ENCODE measurements at regions not wholly inside any gene's neighbourhood (a gene's known extent, or its start where the extent isn't known, plus 50 kb on each side); places are given as distances from the start of the nearest gene placed in this dataset.

DNA sequence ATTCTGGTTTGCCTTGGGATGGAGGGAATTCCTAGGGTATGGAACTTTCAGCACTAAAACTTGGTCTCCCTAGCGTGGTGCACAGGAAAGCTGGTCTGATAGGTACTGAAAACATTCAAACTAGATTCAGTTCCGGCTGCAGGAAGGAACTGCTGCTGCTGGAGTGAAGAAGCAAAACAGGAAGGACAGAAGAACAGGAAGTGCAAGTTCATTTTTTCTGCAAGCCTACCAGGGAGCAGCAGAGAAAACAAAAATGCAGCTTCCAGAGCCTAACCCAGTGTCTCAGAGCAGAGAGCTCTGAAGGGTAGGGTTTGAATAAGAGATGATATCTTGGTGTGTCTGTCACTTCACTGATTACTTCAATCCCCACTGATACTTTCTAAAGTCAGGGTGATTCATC is 165.2 kb downstream of the VRK1 start:
- no peak overlapping the region for H3K4me3 Mint-ChIP-seq
- H3K9me3 Mint-ChIP-seq: peaks cover 9% of the 10 kb centered on the region
- H3K36me3 Mint-ChIP-seq: peaks cover 17% of the 10 kb centered on the region
- peak overlapping the region; percentile 75 for H3K27ac Mint-ChIP-seq
- peaks cover 31% of the 10 kb centered on the region for H3K4me1 Mint-ChIP-seq
- H3K27me3 Mint-ChIP-seq: no peaks in the 10 kb centered on the region
- peak; percentile 71 for ATAC-seq

DNA sequence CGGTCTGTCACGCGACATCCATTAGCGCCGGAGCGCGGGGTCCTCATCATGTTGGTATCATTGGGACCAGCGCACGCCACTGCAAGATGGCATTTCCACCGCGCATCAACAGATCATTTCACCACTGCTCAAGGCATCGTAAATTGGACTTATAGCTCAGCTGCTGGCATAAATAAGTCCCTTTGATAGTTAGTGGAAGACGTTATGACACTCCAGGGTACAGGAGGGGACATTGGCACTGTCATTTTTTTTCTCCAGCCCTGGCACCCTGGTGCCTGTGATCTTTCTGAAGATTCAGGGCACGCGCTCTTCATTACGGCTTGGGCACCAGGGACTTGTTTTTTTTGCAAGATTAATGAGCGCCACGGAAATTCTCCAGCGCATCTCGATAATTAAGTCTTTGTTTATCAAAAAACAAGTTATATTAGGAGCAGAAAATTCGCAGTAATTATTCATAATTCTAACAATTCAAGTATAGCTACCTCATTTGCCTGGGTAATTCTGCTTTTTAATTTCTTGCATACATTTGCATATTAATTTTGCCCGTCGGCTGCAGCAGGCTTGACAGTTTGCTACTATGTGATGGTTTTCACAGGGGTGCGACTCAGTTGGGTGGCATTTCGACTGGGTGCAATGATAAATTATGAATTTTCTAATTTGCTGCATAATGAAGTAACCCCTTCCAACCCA is 167.7 kb downstream of the VRK1 start:
- Mint-ChIP-seq H3K4me1 (peaks cover 31% of the 10 kb centered on the region), H3K27ac (no peak overlapping the region), H3K27me3 (no peaks in the 10 kb centered on the region), H3K4me3 (no peak overlapping the region), H3K9me3 (peaks cover 9% of the 10 kb centered on the region), H3K36me3 (peaks cover 17% of the 10 kb centered on the region)
- no peak for ATAC-seq

- ATAC-seq: no peak
- Mint-ChIP-seq H3K27ac (no peak overlapping the region), H3K4me1 (peaks cover 24% of the 10 kb centered on the region), H3K36me3 (peaks cover 11% of the 10 kb centered on the region), H3K27me3 (no peaks in the 10 kb centered on the region), H3K4me3 (no peak overlapping the region), H3K9me3 (peaks cover 7% of the 10 kb centered on the region)
Measured at GRCh38 chr14:96965885-96966595, 168.9 kb downstream of the VRK1 start.

DNA sequence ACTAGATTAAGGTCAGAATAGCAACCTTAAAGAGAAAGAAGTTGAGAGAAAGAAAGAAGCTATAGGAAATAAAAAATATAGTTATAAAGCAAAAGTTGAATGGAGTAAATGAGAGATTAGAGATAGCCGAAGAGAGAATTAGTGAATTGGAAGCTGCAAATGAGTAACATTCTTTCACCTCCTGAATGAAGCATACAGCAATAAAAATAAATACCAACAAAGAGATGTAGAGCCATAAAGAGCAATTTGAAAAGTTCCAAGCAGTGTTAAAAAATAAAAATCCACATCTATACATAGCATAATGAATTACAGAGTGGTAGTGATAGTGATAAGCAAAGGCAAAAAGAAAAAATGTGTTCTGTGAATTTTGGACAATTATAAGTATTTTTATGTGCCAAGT is 177.9 kb downstream of the VRK1 start:
- H3K27ac Mint-ChIP-seq: no peak overlapping the region
- H3K4me1 Mint-ChIP-seq: no peaks in the 10 kb centered on the region
- peaks cover 9% of the 10 kb centered on the region for H3K9me3 Mint-ChIP-seq
- peaks cover 17% of the 10 kb centered on the region for H3K27me3 Mint-ChIP-seq
- peaks cover 5% of the 10 kb centered on the region for H3K36me3 Mint-ChIP-seq
- no peak overlapping the region for H3K4me3 Mint-ChIP-seq
- ATAC-seq: no peak

DNA sequence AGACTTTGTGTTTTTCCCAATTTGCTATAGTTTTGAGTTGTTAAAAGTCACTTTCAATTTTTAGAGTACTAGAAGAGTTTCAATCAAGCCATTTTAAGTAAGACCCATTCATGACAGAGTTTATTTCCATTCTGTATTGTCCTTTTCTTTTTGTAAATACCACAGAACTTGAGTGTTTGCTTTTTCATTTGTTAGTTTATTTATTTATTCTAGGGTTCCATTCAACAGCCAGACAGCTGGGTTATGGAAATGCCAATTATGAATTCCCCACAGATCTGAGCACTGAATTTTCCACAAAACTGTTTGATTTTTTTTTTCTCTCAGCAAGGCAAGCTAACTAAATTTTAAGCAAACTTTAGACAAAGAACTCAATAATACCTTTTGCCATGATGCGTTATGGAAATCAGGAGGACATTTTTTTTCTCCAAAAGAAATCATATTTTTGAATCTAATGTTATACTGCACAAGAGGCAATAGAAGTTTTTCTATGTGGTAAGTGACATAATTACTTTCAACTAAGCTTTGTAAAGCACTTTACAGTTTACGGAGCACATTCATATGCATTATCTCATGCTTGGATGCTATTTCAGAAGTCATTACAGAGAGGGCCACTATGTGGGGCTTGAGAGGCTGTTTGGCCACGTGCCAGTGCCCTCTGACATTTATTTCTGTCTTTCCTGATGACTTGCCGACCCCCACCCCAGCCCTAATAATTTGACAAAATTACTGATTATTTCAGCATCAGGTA is 181.5 kb downstream of the VRK1 start:
- ATAC-seq: no peak
- Mint-ChIP-seq H3K27me3 (peaks cover 20% of the 10 kb centered on the region), H3K27ac (no peak overlapping the region), H3K4me3 (no peak overlapping the region), H3K9me3 (peaks cover 8% of the 10 kb centered on the region), H3K36me3 (peaks cover 4% of the 10 kb centered on the region), H3K4me1 (no peaks in the 10 kb centered on the region)

- Mint-ChIP-seq H3K36me3 (no peaks in the 10 kb centered on the region), H3K4me1 (no peaks in the 10 kb centered on the region), H3K4me3 (no peak overlapping the region), H3K27me3 (peaks cover 20% of the 10 kb centered on the region), H3K9me3 (peaks cover 5% of the 10 kb centered on the region), H3K27ac (no peak overlapping the region)
- ATAC-seq: no peak
Measured at GRCh38 chr14:96979611-96980074, 182.5 kb downstream of the VRK1 start.

- H3K4me1 Mint-ChIP-seq: peaks cover under 1% of the 10 kb centered on the region
- no peak overlapping the region for H3K4me3 Mint-ChIP-seq
- no peaks in the 10 kb centered on the region for H3K36me3 Mint-ChIP-seq
- H3K9me3 Mint-ChIP-seq: peaks cover 5% of the 10 kb centered on the region
- H3K27me3 Mint-ChIP-seq: peaks cover 20% of the 10 kb centered on the region
- no peak overlapping the region for H3K27ac Mint-ChIP-seq
- no peak for ATAC-seq
Measured at GRCh38 chr14:96980835-96981234, 183.7 kb downstream of the VRK1 start.

GRCh38 chr14:96986256-96987085 is 189.3 kb downstream of the VRK1 start:
- no peak for ATAC-seq
- peak overlapping the region; percentile 17 for H3K27ac Mint-ChIP-seq

GRCh38 chr14:96987086-96987474 is 189.9 kb downstream of the VRK1 start:
- Mint-ChIP-seq H3K4me3 (no peak overlapping the region), H3K27ac (peak overlapping the region; percentile 17)
- ATAC-seq: peak; percentile 84

More at GRCh38 chr14:96986256-96987085, 189.3 kb downstream of the VRK1 start:
- H3K27me3 Mint-ChIP-seq: no peaks in the 10 kb centered on the region
- peaks cover 30% of the 10 kb centered on the region for H3K4me1 Mint-ChIP-seq
- H3K9me3 Mint-ChIP-seq: peaks cover 2% of the 10 kb centered on the region
- H3K36me3 Mint-ChIP-seq: no peaks in the 10 kb centered on the region
- no peak overlapping the region for H3K4me3 Mint-ChIP-seq

GRCh38 chr14:96987771-96988170 is 190.6 kb downstream of the VRK1 start:
- no peak overlapping the region for H3K4me3 Mint-ChIP-seq
- peaks cover 2% of the 10 kb centered on the region for H3K9me3 Mint-ChIP-seq
- no peaks in the 10 kb centered on the region for H3K27me3 Mint-ChIP-seq
- H3K27ac Mint-ChIP-seq: no peak overlapping the region
- H3K4me1 Mint-ChIP-seq: peaks cover 30% of the 10 kb centered on the region
- no peaks in the 10 kb centered on the region for H3K36me3 Mint-ChIP-seq
- ATAC-seq: no peak

More at GRCh38 chr14:96987086-96987474, 189.9 kb downstream of the VRK1 start:
- Mint-ChIP-seq H3K36me3 (no peaks in the 10 kb centered on the region), H3K27me3 (no peaks in the 10 kb centered on the region), H3K9me3 (peaks cover 2% of the 10 kb centered on the region), H3K4me1 (peaks cover 30% of the 10 kb centered on the region)

DNA sequence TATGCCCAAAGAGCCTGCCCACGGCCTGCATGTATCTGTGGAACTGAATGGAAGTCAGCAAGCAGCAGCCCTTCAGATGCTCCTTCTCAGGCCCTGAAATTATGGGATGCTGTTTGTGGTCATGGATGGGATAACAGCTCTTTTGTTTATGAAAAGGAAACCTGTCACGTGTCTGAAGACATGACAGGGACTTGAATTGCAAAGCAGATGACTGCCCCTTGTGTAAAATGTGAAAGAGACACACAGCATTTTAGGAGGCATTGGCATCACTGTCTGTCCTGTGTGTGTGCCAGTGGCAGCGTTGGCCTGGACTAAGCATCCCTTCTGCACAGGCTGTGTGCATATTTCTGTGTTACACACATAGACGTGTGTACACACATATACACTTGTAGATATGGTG is 192.1 kb downstream of the VRK1 start:
- Mint-ChIP-seq H3K4me1 (peaks cover 30% of the 10 kb centered on the region), H3K36me3 (no peaks in the 10 kb centered on the region), H3K4me3 (no peak overlapping the region), H3K27ac (no peak overlapping the region), H3K9me3 (no peaks in the 10 kb centered on the region), H3K27me3 (no peaks in the 10 kb centered on the region)
- no peak for ATAC-seq

GRCh38 chr14:96991226-96991625 is 194.0 kb downstream of the VRK1 start:
- no peak for ATAC-seq
- no peak overlapping the region for H3K4me3 Mint-ChIP-seq
- H3K36me3 Mint-ChIP-seq: no peaks in the 10 kb centered on the region
- no peaks in the 10 kb centered on the region for H3K9me3 Mint-ChIP-seq
- H3K27me3 Mint-ChIP-seq: no peaks in the 10 kb centered on the region
- no peak overlapping the region for H3K27ac Mint-ChIP-seq
- peaks cover 25% of the 10 kb centered on the region for H3K4me1 Mint-ChIP-seq

DNA sequence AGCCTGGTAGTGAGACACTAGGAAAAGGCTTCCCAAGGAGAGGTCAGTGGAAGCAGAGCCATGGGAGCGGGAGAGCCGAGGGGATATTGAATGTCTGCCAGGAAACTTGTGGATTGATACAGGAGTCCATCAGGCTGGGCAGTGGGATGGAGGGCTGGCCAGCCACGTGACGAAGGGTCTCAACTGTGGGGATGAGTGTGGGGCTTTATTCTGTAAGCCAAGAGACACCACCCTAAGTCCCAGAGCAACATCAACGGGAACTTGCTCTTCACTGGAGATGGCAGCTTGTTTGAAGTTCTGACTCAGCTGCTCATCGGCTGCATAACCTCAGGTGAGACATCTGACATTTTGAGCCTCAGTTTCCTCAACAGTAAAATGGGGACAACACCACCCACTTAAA is 197.8 kb downstream of the VRK1 start:
- Mint-ChIP-seq H3K36me3 (no peaks in the 10 kb centered on the region), H3K9me3 (no peaks in the 10 kb centered on the region), H3K4me1 (peaks cover 2% of the 10 kb centered on the region), H3K27ac (no peak overlapping the region), H3K4me3 (no peak overlapping the region), H3K27me3 (no peaks in the 10 kb centered on the region)
- no peak for ATAC-seq

- ATAC-seq: no peak
Measured at GRCh38 chr14:96997269-96997668, 200.1 kb downstream of the VRK1 start.

DNA sequence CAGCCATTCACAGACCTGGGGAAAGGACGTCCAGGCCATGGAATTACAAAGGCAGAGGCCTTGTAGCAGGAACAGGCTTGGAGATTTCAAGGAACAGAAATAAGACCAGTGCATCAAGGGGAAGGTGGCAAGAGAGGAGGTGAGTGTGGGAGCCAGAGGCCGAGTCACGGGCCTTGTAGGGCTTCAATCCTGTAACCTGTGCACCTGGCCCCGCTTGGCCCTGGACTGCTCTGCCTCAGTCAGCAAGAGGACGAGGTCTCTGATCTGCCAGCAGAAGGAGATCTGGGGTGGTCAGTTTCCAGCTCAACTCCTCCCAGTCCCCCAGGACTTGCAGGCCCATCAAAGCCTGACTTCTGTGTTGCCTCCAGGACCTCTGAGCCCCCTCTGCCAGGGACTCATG is 200.8 kb downstream of the VRK1 start:
- Mint-ChIP-seq H3K27me3 (no peaks in the 10 kb centered on the region), H3K4me1 (no peaks in the 10 kb centered on the region)
- no peak for ATAC-seq

More at GRCh38 chr14:96997269-96997668, 200.1 kb downstream of the VRK1 start:
- H3K36me3 Mint-ChIP-seq: no peaks in the 10 kb centered on the region
- no peaks in the 10 kb centered on the region for H3K27me3 Mint-ChIP-seq
- no peak overlapping the region for H3K27ac Mint-ChIP-seq
- H3K4me3 Mint-ChIP-seq: no peak overlapping the region
- no peaks in the 10 kb centered on the region for H3K4me1 Mint-ChIP-seq
- peaks cover under 1% of the 10 kb centered on the region for H3K9me3 Mint-ChIP-seq

More for the DNA sequence above, 200.8 kb downstream of the VRK1 start:
- Mint-ChIP-seq H3K4me3 (no peak overlapping the region), H3K36me3 (no peaks in the 10 kb centered on the region), H3K9me3 (peaks cover 6% of the 10 kb centered on the region), H3K27ac (no peak overlapping the region)

Data from stimulated activated memory B cell treated with anti-CD40 and anti-IgM and Interleukin-4, amounts not matched to agents 10 μg/mL and 1 μg/mL and 100 μg/mL, for 72 hours (primary cell).